HG03432 (cell line): ENCODE measurements at regions not wholly inside any gene's neighbourhood (a gene's known extent, or its start where the extent isn't known, plus 50 kb on each side); places are given as distances from the start of the nearest gene placed in this dataset.
A peak's percentile ranks its signal among the peaks of the same experiment; 100 is the strongest.
"Not testable (repeated sequence)": the region's sequence is repeated elsewhere in the genome, so short reads cannot be mapped to it uniquely, and the experiment has no call there.

Experiments used
- ATAC-seq: cut with Tn5 transposase; IDR thresholded peaks from one replicate; pipeline ENCODE4 v1.9.1; 2021; ENCODE audit warnings: mild to moderate bottlenecking, moderate library complexity; ENCODE audit not compliant: unreplicated experiment

GRCh38 chr2:144671695-144672455 is 152.0 kb upstream of the ZEB2 start:
- no peak for ATAC-seq

DNA sequence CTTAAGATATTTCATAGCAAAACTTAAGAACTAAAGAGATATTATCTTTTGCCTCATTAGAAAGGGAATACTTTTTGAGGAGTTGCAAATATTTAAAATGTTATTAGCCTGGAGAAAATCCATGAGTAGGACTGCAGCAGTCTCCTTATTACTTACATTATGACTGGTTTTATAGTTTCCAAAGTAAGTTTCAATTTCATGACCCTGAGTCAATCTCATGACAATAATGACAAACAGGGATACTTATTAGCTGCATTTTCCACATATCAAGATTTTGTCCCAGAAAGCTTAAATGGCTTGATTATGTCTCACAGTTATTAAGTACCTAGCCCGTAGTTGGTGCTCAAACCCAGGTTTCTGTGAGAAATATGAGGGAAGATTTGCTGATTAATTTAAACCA is 150.8 kb upstream of the ZEB2 start:
- ATAC-seq: no peak

GRCh38 chr2:144670080-144670479 is 150.2 kb upstream of the ZEB2 start:
- ATAC-seq: no peak

- no peak for ATAC-seq
Observed at GRCh38 chr2:144669196-144669987, 149.5 kb upstream of the ZEB2 start.

DNA sequence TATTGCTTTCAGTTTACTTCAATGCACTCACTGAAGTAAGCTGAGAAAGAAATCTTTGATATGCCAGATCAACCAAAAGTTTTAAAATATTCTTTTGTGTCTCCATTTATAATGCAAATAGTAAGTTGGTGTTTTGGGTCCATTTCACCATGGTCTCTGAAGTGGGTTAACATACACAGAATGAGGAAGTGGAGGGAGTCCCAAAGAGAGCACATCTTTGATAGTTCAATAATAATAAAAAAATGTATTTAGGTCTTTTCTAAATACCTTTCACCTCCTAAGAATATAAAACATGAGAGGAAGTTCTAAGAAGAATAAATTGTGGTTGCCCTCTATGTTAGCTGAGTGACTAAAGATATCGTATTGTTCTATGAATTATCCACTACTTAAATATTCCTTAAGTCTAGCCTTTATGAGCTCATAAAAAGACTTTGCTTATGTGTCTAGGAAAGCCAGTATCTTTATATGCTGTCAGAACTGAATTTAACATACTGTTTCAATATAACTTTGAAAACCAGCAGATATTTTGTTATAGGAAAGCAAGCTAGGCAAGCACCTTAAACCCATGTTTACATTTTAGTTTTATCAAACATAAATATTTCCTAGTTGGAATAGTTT is 148.7 kb upstream of the ZEB2 start:
- ATAC-seq: no peak

GRCh38 chr2:144666032-144666431 is 146.1 kb upstream of the ZEB2 start:
- ATAC-seq: no peak

GRCh38 chr2:144663207-144663606 is 143.3 kb upstream of the ZEB2 start:
- ATAC-seq: no peak

- no peak for ATAC-seq
Observed at GRCh38 chr2:144660518-144661316, 140.8 kb upstream of the ZEB2 start.

GRCh38 chr2:144659731-144660275 is 139.9 kb upstream of the ZEB2 start:
- peak; percentile 79 for ATAC-seq

DNA sequence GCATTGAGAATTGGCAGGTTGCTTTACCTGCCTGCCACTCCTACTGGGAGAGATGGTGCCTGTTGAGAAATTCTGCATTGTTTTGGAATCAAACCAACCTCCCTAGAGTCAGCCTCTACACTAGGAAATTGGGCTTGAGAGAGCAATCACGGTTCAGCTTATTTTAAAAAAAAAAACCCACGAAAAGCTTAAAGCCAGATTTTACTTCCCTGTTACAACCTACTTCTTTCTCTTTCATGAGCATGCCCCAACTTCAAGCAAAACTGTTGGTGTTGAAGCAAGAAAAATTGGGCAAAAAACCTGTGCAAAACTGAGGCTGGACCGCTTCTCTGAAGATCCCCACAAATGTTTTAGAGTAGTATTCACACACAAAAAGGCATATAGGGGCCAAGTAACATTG is 134.6 kb upstream of the ZEB2 start:
- no peak for ATAC-seq

DNA sequence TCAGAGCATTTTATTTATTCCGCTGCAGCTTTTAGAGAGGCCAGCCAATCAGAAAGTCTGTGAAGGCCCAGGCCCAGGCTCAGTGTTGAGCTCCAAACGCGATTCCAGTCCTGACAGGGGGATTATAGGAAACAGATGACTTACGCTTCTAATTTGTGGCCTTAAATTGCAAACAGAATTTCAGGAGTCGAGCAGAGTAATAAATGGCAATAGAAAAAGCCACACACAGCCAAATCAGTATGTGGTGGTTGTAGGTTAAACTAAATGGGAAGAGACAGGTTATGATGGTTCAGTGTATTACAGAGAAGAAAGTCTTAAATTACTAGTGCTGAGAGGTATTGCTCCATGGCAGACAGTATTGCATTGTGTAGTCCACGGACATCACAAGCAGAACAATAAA is 131.0 kb upstream of the ZEB2 start:
- no peak for ATAC-seq

GRCh38 chr2:144648837-144649465 is 129.0 kb upstream of the ZEB2 start:
- no peak for ATAC-seq

DNA sequence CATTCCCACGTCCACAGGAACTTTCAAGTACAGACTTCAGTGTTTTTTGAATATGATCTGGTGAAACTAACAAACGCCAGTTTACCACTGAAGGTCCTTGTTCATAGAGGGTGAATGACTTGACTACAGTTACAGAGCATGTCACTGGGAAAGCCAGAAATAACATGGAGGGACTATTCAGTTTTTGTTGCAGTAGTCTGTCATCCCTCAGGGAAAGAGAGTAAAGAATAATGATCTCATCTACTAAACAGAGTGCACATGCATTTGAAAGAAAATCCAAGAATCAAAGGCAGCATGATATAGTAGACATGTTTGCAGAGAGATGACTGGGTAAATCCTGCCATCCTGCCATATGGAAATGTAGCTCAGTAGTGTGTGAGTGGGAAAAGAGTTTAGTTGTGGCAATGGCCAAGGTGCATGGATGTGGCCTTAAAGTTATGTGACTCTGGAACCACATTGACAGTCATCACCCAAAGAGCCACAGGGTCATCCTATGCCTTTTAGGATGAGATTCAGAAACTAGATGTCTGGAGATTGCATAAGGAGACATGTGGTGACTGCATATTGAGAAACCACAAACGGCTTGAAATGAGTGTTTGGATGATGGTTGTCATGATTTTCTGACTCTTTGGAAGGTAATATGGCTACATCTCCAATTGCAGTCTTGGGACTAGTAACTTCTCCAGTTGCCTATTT is 125.3 kb upstream of the ZEB2 start:
- no peak for ATAC-seq

DNA sequence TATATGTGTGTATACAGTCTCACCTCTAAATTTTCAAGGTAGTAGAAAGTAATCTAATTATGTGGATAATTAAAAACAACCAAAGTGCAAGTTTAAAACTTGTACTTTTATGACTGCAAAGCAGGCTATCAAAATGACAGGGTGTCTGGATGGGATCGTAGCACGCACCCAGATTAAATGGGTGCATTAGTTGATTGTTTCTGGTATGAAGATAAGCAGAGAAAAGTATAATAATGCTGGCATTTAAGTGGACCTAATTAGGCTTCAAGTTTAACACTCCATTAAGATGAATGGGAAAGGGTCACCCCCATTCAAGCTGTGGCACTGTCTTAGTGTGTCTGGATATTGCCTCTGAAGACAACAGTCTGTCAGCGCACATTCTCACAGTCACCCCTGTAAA is 124.6 kb upstream of the ZEB2 start:
- ATAC-seq: no peak

DNA sequence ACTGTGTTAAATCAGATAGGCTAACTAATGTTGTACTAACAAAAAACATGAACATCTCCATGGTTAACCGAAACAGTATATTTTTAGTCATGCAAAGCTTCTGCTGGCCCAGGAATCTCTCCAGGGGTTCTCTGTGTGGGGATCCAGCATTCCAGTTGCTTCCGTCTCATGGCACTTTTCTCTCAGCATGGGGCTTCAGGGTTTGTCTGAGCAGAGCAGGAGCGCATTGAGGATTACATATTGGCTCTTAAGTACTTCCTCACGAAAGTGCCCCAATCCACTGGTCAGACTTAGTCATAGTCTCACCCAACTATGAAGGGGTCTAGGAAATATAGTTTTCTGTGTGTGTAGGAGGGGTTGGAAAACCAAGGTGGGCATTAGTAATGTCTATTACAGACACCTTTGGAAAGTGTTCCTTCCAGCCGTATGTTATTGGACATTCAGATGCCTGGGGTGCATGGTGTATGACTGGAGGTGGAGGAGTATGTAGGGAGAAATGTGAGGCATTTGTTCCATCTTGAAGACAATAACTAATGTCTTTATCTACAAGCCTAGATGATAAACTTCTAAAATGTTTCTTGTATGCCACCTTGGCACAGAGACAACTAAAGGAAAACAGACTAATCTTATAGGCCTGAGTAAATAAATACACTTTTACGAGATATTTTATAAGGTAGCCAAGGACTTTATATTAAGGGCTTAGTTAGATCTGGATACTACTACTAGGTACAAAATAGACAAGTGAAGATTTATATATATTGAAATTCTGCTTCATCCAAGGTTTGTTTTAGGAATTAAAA is 123.8 kb upstream of the ZEB2 start:
- no peak for ATAC-seq

- no peak for ATAC-seq
Observed at GRCh38 chr2:144642856-144643255, 122.9 kb upstream of the ZEB2 start.

DNA sequence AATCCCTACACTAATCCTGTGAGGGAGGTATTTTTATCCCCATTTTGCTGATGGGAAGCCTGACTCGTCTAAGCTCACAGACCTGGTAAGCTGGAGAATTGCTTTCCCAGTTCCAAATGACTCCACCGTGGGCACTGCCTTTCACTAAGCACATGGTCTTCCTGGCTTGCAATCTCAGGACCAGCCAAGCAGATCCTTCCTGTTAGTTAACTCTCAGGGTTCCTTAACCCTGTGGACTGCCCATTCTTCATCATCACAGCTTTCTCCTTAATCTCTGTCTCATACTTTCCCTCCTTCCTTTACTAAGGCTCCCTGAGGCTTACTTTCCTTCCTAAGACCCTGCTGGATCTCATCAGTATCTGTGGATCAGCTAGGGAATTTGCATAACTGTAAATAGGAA is 122.2 kb upstream of the ZEB2 start:
- no peak for ATAC-seq

GRCh38 chr2:144638250-144638649 is 118.3 kb upstream of the ZEB2 start:
- ATAC-seq: not testable (repeated sequence)

DNA sequence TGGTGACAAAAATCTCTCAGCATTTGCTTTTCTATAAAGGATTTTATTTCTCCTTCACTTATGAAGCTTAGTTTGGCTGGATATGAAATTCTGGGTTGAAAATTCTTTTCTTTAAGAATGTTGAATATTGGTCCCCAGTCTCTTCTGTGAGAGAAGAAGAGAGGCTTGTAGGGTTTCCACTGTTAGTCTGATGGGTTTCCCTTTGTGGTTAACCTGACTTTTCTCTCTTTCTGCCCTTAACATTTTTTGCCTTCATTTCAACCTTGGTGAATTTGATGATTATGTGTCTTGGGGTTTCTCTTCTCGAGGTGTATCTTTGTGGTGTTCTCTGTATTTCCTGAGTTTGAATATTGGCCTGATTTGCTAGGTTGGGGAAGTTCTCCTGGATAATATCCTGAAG is 116.9 kb upstream of the ZEB2 start:
- ATAC-seq: not testable (repeated sequence)
